ENCODE measurements at regions not wholly inside any gene's neighbourhood (a gene's known extent, or its start where the extent isn't known, plus 50 kb on each side); places are given as distances from the start of the nearest gene placed in this dataset.

DNA sequence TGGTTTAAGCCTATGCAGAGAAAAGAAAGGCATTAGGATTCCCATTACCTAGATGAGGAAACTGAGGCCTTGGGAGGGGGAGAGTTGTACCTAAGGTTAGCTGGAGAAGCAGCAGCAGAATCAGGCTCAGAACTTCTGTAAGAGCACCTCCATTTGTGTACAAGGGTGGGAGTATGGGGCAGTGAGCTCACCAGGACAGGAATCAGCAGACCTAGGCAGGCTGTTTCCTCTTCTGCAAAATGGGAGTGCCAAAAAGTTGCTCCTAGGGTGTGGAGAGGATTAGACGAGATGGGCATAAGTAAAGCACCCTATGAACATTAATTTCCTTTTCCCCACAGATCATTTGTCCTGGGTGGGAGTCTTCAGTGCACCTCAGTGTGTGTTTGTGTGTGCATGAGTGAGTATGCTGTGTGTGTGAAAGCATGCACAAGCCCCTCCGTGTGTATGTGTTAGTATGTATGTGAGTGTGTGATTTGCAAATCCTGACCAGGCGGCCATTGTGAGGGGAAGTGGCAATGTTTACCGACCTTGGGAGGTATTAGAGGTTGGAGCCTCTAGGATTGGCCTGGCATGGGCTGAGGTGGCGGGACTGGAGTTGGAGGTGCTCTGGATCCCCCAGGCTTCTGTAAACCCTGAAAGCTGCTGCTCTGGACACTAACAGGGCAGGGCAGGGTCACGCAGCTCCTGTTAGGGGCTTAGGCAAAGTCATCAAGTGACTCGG is 78.8 kb downstream of the VEGFA start:
- TF ChIP-seq, protein P1, sequence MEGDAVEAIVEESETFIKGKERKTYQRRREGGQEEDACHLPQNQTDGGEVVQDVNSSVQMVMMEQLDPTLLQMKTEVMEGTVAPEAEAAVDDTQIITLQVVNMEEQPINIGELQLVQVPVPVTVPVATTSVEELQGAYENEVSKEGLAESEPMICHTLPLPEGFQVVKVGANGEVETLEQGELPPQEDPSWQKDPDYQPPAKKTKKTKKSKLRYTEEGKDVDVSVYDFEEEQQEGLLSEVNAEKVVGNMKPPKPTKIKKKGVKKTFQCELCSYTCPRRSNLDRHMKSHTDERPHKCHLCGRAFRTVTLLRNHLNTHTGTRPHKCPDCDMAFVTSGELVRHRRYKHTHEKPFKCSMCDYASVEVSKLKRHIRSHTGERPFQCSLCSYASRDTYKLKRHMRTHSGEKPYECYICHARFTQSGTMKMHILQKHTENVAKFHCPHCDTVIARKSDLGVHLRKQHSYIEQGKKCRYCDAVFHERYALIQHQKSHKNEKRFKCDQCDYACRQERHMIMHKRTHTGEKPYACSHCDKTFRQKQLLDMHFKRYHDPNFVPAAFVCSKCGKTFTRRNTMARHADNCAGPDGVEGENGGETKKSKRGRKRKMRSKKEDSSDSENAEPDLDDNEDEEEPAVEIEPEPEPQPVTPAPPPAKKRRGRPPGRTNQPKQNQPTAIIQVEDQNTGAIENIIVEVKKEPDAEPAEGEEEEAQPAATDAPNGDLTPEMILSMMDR (conservative IDR thresholded peaks at IDR 0.05; ENCODE audit: control insufficient read depth, insufficient read depth, low read depth, low read length): no peak
- no peak for DNase-seq (ENCODE audit: low read depth)
- no peak overlapping the region for H3K4me3 ChIP-seq (ENCODE audit: control insufficient read depth, low read depth, low read length)

DNA sequence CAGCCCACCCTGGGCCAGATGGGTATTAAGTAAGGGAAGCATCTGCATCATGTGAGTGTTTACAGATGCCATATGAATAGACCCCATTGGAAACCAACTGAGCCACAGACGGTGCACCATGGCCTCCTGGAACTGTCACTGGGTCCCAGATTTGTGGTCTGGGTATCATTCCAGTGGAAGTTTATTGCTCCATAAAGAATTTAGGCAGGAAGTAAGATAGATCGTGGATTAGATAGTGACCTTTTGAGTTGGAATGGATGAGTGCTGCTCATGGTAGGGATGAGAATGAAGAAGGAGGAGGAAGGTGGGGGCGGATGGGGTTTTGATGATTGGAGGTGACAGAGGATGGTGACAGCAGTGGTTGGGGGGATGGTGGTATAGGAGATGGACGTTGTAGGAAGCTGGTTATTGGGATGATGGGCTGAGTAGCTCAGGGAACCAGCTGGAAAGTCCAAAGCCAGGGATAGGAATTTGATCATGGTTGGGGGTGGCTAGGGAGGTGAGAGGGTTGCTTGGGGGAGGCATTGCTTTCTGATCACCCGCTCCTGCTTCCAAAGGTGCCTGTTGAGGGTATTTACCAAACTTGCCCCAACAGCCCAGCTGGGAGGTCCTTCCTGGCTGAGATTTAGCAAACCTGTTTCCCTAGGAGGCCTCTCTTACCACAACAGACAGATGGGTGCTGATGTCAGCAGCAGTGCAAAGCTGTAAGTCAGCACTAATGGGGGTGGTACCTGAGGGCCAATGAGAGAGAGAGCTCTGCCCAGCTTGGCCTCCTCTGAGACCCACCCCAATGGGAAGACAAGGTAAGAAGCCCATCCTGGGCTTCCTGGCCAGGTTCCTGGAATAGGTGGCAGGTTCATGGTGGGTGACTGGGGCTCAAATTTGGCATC is 78.0 kb downstream of the VEGFA start:
- no peak overlapping the region for H3K4me3 ChIP-seq (ENCODE audit: control insufficient read depth, low read depth, low read length)
- TF ChIP-seq, protein P1 (conservative IDR thresholded peaks at IDR 0.05; ENCODE audit: control insufficient read depth, insufficient read depth, low read depth, low read length): no peak
- DNase-seq (ENCODE audit: low read depth): no peak

DNA sequence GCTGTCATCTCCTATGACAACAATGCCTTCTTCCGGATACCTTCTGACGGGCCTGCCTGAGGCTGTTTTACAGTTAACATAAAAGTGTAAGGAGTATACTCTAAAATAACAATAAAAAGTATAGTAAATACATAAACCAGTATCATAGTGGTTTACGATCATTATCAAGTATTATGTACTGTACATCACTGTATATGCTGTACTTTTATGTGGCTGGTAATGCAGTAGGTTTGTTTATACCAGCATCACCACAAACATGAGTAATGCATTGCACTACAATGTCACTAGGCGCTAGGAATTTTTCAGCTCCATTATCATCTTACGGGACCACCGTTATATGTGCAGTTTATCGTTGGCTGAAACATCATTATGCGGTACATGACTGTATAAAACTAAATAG is 76.5 kb downstream of the VEGFA start:
- no peak overlapping the region for H3K4me3 ChIP-seq (ENCODE audit: control insufficient read depth, low read depth, low read length)
- no peak for DNase-seq (ENCODE audit: low read depth)
- TF ChIP-seq, protein P1 (conservative IDR thresholded peaks at IDR 0.05; ENCODE audit: control insufficient read depth, insufficient read depth, low read depth, low read length): no peak

DNA sequence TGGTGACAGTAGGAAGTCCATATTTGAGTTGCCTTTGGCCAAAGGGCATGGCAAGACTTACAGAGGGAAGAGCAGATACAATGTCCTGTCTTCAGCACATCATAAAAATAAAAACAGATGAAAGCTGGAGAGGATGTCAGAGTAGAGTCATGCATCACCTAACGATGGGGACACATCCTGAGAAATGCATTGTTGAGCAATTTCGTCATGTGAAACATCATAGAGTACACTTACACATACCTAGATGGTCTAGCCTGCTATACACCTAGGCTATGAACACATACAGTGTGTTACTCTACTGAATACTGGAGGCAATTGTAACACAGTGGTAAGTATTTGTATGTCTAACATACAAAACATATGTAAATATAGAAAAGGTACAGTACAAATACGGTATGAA is 75.6 kb downstream of the VEGFA start:
- no peak for DNase-seq (ENCODE audit: low read depth)
- H3K4me3 ChIP-seq (ENCODE audit: control insufficient read depth, low read depth, low read length): no peak overlapping the region
- TF ChIP-seq, protein P1 (conservative IDR thresholded peaks at IDR 0.05; ENCODE audit: control insufficient read depth, insufficient read depth, low read depth, low read length): no peak

DNA sequence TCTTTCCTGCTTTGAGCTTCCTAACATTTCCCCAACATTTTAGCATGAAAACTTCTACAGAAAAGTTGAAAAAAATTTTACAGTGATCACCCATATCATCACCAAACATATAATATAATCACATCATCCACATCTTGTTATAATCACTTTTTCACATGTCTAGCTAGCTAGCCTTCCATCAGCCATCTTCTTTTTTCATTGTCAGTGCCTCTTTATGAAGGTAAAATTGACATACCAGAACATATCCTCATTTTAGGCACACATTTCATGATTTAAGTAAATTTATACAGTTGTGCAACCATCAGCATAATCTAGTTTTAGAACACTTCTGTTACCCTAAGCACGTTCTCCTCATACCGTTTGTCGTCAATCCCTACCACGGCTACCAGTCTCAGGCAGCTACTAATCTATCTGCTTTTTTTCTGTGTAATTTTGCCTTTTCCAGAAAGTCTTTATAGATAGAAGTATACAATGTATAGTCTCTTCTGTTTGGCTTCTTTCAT is 73.7 kb downstream of the VEGFA start:
- DNase-seq (ENCODE audit: low read depth): no peak
- TF ChIP-seq, protein P1 (conservative IDR thresholded peaks at IDR 0.05; ENCODE audit: control insufficient read depth, insufficient read depth, low read depth, low read length): no peak
- no peak overlapping the region for H3K4me3 ChIP-seq (ENCODE audit: control insufficient read depth, low read depth, low read length)

DNA sequence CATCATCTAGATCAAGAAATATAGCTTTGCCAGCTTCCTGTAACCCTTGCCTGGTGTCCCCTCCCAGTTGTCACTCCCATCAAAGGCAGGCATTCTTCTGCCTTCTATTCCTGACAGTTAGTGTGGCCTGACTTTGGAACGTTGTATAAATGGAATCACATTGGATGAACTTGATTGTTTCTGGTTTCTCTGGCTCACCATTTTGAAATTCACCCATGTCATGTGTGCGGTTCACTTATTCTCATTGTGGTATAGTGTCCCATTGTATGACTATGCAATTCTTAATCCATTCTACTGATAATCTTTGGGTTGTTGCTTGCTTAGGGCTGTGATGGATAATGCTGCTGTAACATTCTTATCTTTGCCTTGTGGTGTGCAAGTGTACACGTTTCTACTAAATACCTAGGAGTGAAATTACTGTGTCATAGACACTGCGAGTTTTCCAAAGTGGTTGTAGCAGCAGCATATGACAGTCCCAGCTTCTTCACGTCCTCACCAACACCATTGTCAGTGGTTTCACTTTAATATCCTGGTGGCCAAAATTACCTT is 73.2 kb downstream of the VEGFA start:
- TF ChIP-seq, protein P1 (conservative IDR thresholded peaks at IDR 0.05; ENCODE audit: control insufficient read depth, insufficient read depth, low read depth, low read length): no peak
- H3K4me3 ChIP-seq (ENCODE audit: control insufficient read depth, low read depth, low read length): no peak overlapping the region
- DNase-seq (ENCODE audit: low read depth): no peak
